ENCODE measurements at regions not wholly inside any gene's neighbourhood (a gene's known extent, or its start where the extent isn't known, plus 50 kb on each side); places are given as distances from the start of the nearest gene placed in this dataset.
"Not testable (repeated sequence)": the region's sequence is repeated elsewhere in the genome, so short reads cannot be mapped to it uniquely, and the experiment has no call there.

GRCh38 chr15:95202569-95203349, 971.4 kb downstream of the MCTP2 start:
- DNase-seq, result no peak

GRCh38 chr15:95205077-95205476, 973.7 kb downstream of the MCTP2 start:
- DNase-seq, result no peak

GRCh38 chr15:95205830-95206229, 974.5 kb downstream of the MCTP2 start:
- not testable (repeated sequence) for DNase-seq

GRCh38 chr15:95208071-95208470, 976.7 kb downstream of the MCTP2 start:
- DNase-seq, result no peak

GRCh38 chr15:95208988-95209387, 977.6 kb downstream of the MCTP2 start:
- no peak for DNase-seq

GRCh38 chr15:95210436-95210981, 979.1 kb downstream of the MCTP2 start:
- no peak for DNase-seq

GRCh38 chr15:95215017-95215416, 983.7 kb downstream of the MCTP2 start:
- DNase-seq, result no peak

- DNase-seq, result no peak
Observed at GRCh38 chr15:95226835-95227234, 995.5 kb downstream of the MCTP2 start.

- no peak for DNase-seq
Observed at GRCh38 chr15:95227235-95227634, 995.9 kb downstream of the MCTP2 start.

GRCh38 chr15:95228856-95229555, 997.6 kb downstream of the MCTP2 start:
- DNase-seq, result no peak

GRCh38 chr15:95235033-95235432, 1003.7 kb downstream of the MCTP2 start:
- DNase-seq, result no peak

- no peak for DNase-seq
Observed at GRCh38 chr15:95247071-95247984, 1016.0 kb downstream of the MCTP2 start.

- DNase-seq, result no peak
Observed at GRCh38 chr15:95249524-95249923, 1018.2 kb downstream of the MCTP2 start.

- DNase-seq, result no peak
Observed at GRCh38 chr15:95252404-95252803, 1021.0 kb downstream of the MCTP2 start.

GRCh38 chr15:95254263-95254662, 1022.9 kb downstream of the MCTP2 start:
- no peak for DNase-seq

- DNase-seq, result peak; percentile 41
Observed at GRCh38 chr15:95259513-95259912, 1028.2 kb downstream of the MCTP2 start.

- no peak for DNase-seq
Observed at GRCh38 chr15:95259965-95260364, 1028.6 kb downstream of the MCTP2 start.

- DNase-seq, result no peak
Observed at GRCh38 chr15:95260856-95261255, 1029.5 kb downstream of the MCTP2 start.

GRCh38 chr15:95261546-95261945, 1030.2 kb downstream of the MCTP2 start:
- no peak for DNase-seq

GRCh38 chr15:95261968-95262367, 1030.6 kb downstream of the MCTP2 start:
- no peak for DNase-seq

GRCh38 chr15:95262866-95263564, 1031.7 kb downstream of the MCTP2 start:
- DNase-seq, result no peak

GRCh38 chr15:95263751-95264150, 1032.4 kb downstream of the MCTP2 start:
- DNase-seq, result no peak

Data from inflammatory macrophage treated with lipopolysaccharide for 4 hours (primary cell).